Cerebellar cortex (tissue), 1 donor: ENCODE measurements at regions not wholly inside any gene's neighbourhood (a gene's known extent, or its start where the extent isn't known, plus 50 kb on each side); places are given as distances from the start of the nearest gene placed in this dataset.

Source experiments
- DNase-seq: peaks from one replicate; pipeline ENCODE4 v3.0.0-alpha.2; 2015; ENCODE audit warnings: low spot score

- no peak for DNase-seq
Measured at GRCh38 chr3:31249545-31249944, 283.2 kb upstream of the STT3B start.

- no peak for DNase-seq
Measured at GRCh38 chr3:31250116-31250777, 282.5 kb upstream of the STT3B start.

GRCh38 chr3:31251083-31251482, 281.6 kb upstream of the STT3B start:
- no peak for DNase-seq

- DNase-seq = no peak
Measured at GRCh38 chr3:31252216-31253185, 280.2 kb upstream of the STT3B start.

- DNase-seq = no peak
Measured at GRCh38 chr3:31253782-31254181, 278.9 kb upstream of the STT3B start.

- DNase-seq = no peak
Measured at GRCh38 chr3:31254483-31254882, 278.2 kb upstream of the STT3B start.

- no peak for DNase-seq
Measured at GRCh38 chr3:31255007-31255581, 277.6 kb upstream of the STT3B start.

- DNase-seq = no peak
Measured at GRCh38 chr3:31262201-31262600, 270.5 kb upstream of the STT3B start.

- no peak for DNase-seq
Measured at GRCh38 chr3:31263897-31264296, 268.8 kb upstream of the STT3B start.

- no peak for DNase-seq
Measured at GRCh38 chr3:31265646-31266428, 266.9 kb upstream of the STT3B start.

GRCh38 chr3:31268868-31269267, 263.9 kb upstream of the STT3B start:
- DNase-seq = no peak

GRCh38 chr3:31270010-31270409, 262.7 kb upstream of the STT3B start:
- DNase-seq = no peak

- no peak for DNase-seq
Measured at GRCh38 chr3:31274326-31275024, 258.2 kb upstream of the STT3B start.

- no peak for DNase-seq
Measured at GRCh38 chr3:31275038-31275572, 257.6 kb upstream of the STT3B start.

- no peak for DNase-seq
Measured at GRCh38 chr3:31275583-31275982, 257.1 kb upstream of the STT3B start.

- no peak for DNase-seq
Measured at GRCh38 chr3:31277582-31277981, 255.1 kb upstream of the STT3B start.

GRCh38 chr3:31278532-31278931, 254.2 kb upstream of the STT3B start:
- no peak for DNase-seq

- no peak for DNase-seq
Measured at GRCh38 chr3:31284776-31285175, 247.9 kb upstream of the STT3B start.

- no peak for DNase-seq
Measured at GRCh38 chr3:31285833-31286486, 246.8 kb upstream of the STT3B start.

GRCh38 chr3:31288224-31288623, 244.5 kb upstream of the STT3B start:
- no peak for DNase-seq

GRCh38 chr3:31288641-31289100, 244.1 kb upstream of the STT3B start:
- DNase-seq = no peak
